ENCODE measurements at regions not wholly inside any gene's neighbourhood (a gene's known extent, or its start where the extent isn't known, plus 50 kb on each side); places are given as distances from the start of the nearest gene placed in this dataset.

GRCh38 chr22:33116841-33117547 is 58.8 kb upstream of the SYN3 start:
- TF ChIP-seq CTCF (IDR thresholded peaks at IDR 0.05), result no peak
- no peaks in the 10 kb centered on the region for H3K4me1 ChIP-seq
- H3K36me3 ChIP-seq, result no peaks in the 10 kb centered on the region
- no peak overlapping the region for H3K27ac ChIP-seq
- no peak overlapping the region for H3K4me3 ChIP-seq
- no peaks in the 10 kb centered on the region for H3K9me3 ChIP-seq
- DNase-seq (ENCODE audit: low spot score), result no peak
- no peaks in the 10 kb centered on the region for H3K27me3 ChIP-seq

GRCh38 chr22:33114565-33114964 is 56.4 kb upstream of the SYN3 start:
- Histone ChIP-seq H3K27me3 (no peaks in the 10 kb centered on the region), H3K4me1 (no peaks in the 10 kb centered on the region), H3K27ac (no peak overlapping the region), H3K36me3 (no peaks in the 10 kb centered on the region), H3K9me3 (no peaks in the 10 kb centered on the region), H3K4me3 (no peak overlapping the region)
- TF ChIP-seq CTCF (IDR thresholded peaks at IDR 0.05), result no peak
- no peak for DNase-seq (ENCODE audit: low spot score)

- no peaks in the 10 kb centered on the region for H3K27me3 ChIP-seq
- H3K4me1 ChIP-seq, result no peaks in the 10 kb centered on the region
- no peak overlapping the region for H3K4me3 ChIP-seq
- H3K36me3 ChIP-seq, result no peaks in the 10 kb centered on the region
- TF ChIP-seq CTCF (IDR thresholded peaks at IDR 0.05), result no peak
- no peaks in the 10 kb centered on the region for H3K9me3 ChIP-seq
- no peak overlapping the region for H3K27ac ChIP-seq
- no peak for DNase-seq (ENCODE audit: low spot score)
These were observed 54.4 kb upstream of the SYN3 start for GRCh38 chr22:33112580-33112979.

- Histone ChIP-seq H3K27me3 (no peaks in the 10 kb centered on the region), H3K4me3 (no peak overlapping the region), H3K36me3 (no peaks in the 10 kb centered on the region), H3K27ac (no peak overlapping the region), H3K9me3 (no peaks in the 10 kb centered on the region), H3K4me1 (no peaks in the 10 kb centered on the region)
- no peak for TF ChIP-seq CTCF (IDR thresholded peaks at IDR 0.05)
- DNase-seq (ENCODE audit: low spot score), result no peak
These were observed 53.3 kb upstream of the SYN3 start for GRCh38 chr22:33111491-33111890.

- Histone ChIP-seq H3K9me3 (no peaks in the 10 kb centered on the region), H3K4me1 (no peaks in the 10 kb centered on the region), H3K27me3 (no peaks in the 10 kb centered on the region), H3K4me3 (no peak overlapping the region), H3K36me3 (no peaks in the 10 kb centered on the region), H3K27ac (no peak overlapping the region)
- TF ChIP-seq CTCF (IDR thresholded peaks at IDR 0.05), result no peak
- DNase-seq (ENCODE audit: low spot score), result no peak
These were observed 52.5 kb upstream of the SYN3 start for GRCh38 chr22:33110562-33111163.
